ENCODE measurements at regions not wholly inside any gene's neighbourhood (a gene's known extent, or its start where the extent isn't known, plus 50 kb on each side); places are given as distances from the start of the nearest gene placed in this dataset.

GRCh38 chr6:129911732-129912131 is 50.6 kb upstream of the TMEM244 start:
- DNase-seq: no peak

Data from CD4-positive, alpha-beta T cell treated with Interleukin-1 beta for 1 hour (primary cell).